Stimulated activated CD4-positive, alpha-beta T cell treated with anti-CD3 and anti-CD28 coated beads, Interleukin-2, amount 100 ng/mL, for 24 hours (primary cell): ENCODE measurements at regions not wholly inside any gene's neighbourhood (a gene's known extent, or its start where the extent isn't known, plus 50 kb on each side); places are given as distances from the start of the nearest gene placed in this dataset.

Source experiments
- DNase-seq, 2 donors: peaks; one replicate each; pipeline ENCODE4 v3.0.0-alpha.2; 2020

GRCh38 chr7:142353147-142354060, 95.5 kb upstream of the PRSS58 start:
- no peak for DNase-seq

- DNase-seq, result peak; percentile 26 to 34
Measured at GRCh38 chr7:142352543-142352942, 94.7 kb upstream of the PRSS58 start.

DNA sequence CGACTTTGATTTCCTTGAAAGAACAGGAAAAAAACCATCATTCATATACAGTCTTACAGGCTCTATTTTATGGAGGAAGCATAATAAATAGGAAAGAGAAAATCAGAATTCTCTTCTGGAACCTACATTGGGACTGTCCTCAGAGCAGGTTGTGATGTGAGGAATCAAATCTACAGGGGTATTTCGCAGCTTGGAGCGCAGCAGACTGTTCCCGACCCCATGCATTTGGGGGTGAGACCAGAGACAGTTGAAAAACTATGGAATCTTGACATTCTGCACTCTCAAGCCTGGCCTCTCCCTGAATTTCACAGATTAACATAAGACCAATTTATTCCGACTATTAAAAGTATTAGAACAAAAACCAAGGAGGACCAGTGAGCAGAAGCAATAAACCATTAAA, 93.3 kb upstream of the PRSS58 start:
- no peak for DNase-seq

- DNase-seq, result no peak
Measured at GRCh38 chr7:142349670-142350405, 92.0 kb upstream of the PRSS58 start.

DNA sequence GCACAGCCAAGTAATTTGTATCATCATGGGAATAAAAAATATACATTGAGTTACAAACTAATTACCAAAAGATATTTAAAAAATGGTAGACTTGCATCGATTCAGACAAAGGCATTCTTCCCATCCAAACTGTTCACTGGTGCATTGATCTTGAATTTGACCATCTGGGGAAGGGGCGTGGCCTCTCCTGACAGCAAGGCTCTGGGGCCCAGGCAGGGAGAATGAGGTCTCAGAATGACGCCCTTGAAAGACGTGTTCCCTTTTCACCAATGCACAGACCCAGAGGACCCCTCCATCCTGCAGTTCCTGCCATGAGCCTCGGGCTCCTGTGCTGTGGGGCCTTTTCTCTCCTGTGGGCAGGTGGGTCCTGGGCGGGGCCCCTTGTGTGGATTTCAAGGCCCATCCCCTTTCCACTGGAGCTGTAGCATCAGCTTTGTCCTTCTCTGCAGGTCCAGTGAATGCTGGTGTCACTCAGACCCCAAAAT, 91.1 kb upstream of the PRSS58 start:
- DNase-seq, result no peak

GRCh38 chr7:142348100-142348499, 90.2 kb upstream of the PRSS58 start:
- DNase-seq, result no peak

GRCh38 chr7:142347091-142347490, 89.2 kb upstream of the PRSS58 start:
- no peak for DNase-seq

GRCh38 chr7:142345811-142346210, 88.0 kb upstream of the PRSS58 start:
- DNase-seq, result no peak

GRCh38 chr7:142338633-142339501, 81.0 kb upstream of the PRSS58 start:
- peak in 1 of 2 donors; percentile 41 for DNase-seq

- DNase-seq, result no peak
Measured at GRCh38 chr7:142337054-142338001, 79.5 kb upstream of the PRSS58 start.

DNA sequence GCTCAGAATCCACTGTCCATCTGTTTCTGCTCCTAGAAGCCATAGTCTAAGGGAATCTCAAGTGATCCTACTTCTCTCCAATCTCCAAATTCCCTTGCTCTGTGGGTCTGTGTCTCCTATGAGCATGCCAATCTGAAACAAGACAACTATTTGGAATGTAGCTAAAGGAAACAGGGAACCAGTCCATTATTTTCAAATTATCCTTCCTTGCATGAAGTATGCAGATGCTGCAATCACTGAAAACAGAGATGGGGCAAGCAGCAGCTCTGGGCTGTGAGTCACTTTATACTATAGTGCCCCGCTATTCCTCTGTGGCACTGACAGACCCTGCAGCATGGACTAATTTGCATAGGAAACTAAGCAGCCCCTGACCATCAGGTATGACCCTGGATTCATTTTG, 76.9 kb upstream of the PRSS58 start:
- DNase-seq, result no peak

DNA sequence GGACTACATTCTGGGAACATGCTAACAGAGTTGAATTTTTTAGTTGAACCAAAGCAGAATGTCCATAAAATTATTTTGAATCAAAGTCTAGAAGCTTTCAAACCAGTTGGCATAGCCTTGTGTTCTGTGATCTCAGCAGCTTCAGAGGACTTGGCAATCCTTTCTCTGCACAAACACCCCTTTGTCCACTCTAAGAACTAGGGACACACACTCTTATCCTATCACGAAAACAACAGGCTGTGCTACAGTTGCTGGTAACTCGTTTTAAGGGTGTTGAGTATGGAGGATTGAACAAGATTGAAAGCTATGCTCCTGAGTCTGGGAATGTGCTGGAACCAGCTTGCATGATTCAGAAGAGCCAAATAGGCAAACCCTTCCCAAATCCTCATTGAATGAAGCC, 76.4 kb upstream of the PRSS58 start:
- no peak for DNase-seq

GRCh38 chr7:142332421-142332820, 74.6 kb upstream of the PRSS58 start:
- DNase-seq, result no peak

- no peak for DNase-seq
Measured at GRCh38 chr7:142331941-142332340, 74.1 kb upstream of the PRSS58 start.

GRCh38 chr7:142329062-142329790, 71.4 kb upstream of the PRSS58 start:
- DNase-seq, result no peak

DNA sequence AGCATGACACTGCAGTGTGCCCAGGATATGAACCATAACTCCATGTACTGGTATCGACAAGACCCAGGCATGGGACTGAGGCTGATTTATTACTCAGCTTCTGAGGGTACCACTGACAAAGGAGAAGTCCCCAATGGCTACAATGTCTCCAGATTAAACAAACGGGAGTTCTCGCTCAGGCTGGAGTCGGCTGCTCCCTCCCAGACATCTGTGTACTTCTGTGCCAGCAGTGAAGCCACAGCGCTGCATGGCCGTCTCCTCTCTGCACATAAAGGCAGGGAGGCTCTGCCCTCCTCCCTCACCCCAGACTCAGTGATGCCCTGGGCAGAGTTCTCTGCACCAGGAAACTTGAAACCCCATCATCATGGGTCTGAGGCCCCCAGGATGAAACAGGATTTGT, 70.7 kb upstream of the PRSS58 start:
- no peak for DNase-seq

- DNase-seq, result no peak
Measured at GRCh38 chr7:142327628-142328405, 70.0 kb upstream of the PRSS58 start.

GRCh38 chr7:142323706-142324105, 65.8 kb upstream of the PRSS58 start:
- peak; percentile 45 to 69 for DNase-seq

DNA sequence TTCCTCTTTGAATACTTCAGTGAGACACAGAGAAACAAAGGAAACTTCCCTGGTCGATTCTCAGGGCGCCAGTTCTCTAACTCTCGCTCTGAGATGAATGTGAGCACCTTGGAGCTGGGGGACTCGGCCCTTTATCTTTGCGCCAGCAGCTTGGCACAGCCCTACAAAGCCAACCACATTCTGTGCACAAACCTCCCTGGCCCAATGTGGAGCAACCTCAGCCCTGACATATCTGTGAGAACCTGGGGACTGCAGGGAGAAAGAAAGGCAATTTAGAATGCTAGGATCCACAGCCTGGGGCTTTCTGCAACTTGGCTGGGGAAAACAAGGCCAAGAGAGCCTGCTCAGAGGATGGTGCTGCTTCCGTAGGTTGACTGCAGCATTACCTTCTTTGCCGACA, 63.5 kb upstream of the PRSS58 start:
- DNase-seq, result no peak

DNA sequence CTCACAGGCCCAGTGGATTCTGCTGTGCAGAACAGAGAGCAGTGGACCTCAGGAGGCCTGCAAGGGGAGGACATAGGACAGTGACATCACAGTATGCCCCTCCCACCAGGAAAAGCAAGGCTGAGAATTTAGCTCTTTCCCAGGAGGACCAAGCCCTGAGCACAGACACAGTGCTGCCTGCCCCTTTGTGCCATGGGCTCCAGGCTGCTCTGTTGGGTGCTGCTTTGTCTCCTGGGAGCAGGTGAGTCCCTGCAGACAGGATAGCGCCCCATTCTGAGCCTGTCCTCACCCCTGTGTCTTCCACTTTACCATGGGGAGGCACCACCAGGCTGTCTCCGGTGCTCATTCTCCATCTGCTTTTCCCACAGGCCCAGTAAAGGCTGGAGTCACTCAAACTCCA, 63.0 kb upstream of the PRSS58 start:
- no peak for DNase-seq
